ENCODE measurements at regions not wholly inside any gene's neighbourhood (a gene's known extent, or its start where the extent isn't known, plus 50 kb on each side); places are given as distances from the start of the nearest gene placed in this dataset.

GRCh38 chr3:171984883-171985282 lies 54.5 kb upstream of the FNDC3B start:
- Histone ChIP-seq H2AFZ (ENCODE audit: low read depth, low read length) (no peak overlapping the region), H3K4me2 (ENCODE audit: insufficient read depth, low read length) (no peak overlapping the region), H3K36me3 (ENCODE audit: insufficient read depth, low read length) (no peaks in the 10 kb centered on the region), H3K9me3 (ENCODE audit: insufficient read depth, low read length, severe bottlenecking) (no peaks in the 10 kb centered on the region), H4K20me1 (ENCODE audit: insufficient read depth, low read length) (no peaks in the 10 kb centered on the region), H3K27me3 (ENCODE audit: insufficient read depth, low read length, poor library complexity) (peaks cover 3% of the 10 kb centered on the region), H3K79me2 (ENCODE audit: insufficient read depth, low read length) (no peaks in the 10 kb centered on the region), H3K4me3 (ENCODE audit: low read depth in 1 of 2, low read length in 2 of 2) (no peak overlapping the region), H3K9ac (ENCODE audit: low read depth, low read length) (no peak overlapping the region), H3K27ac (ENCODE audit: low read length) (no peak overlapping the region), H3K4me1 (ENCODE audit: insufficient read depth, low read length) (no peaks in the 10 kb centered on the region)
- ATAC-seq (ENCODE audit: insufficient read depth, low read depth) (no peak), DNase-seq (no peak)
- TF ChIP-seq EZH2 (IDR thresholded peaks at IDR 0.05; ENCODE audit: borderline replicate concordance, low read depth, low read length, severe bottlenecking) (no peak), CTCF (IDR thresholded peaks at IDR 0.05; ENCODE audit: borderline replicate concordance, extremely low read depth, low read length, poor library complexity, severe bottlenecking) (no peak)

GRCh38 chr3:171986176-171986575 lies 53.2 kb upstream of the FNDC3B start:
- Histone ChIP-seq H3K27ac (ENCODE audit: low read length) (no peak overlapping the region), H3K9ac (ENCODE audit: low read depth, low read length) (no peak overlapping the region), H3K9me3 (ENCODE audit: insufficient read depth, low read length, severe bottlenecking) (no peaks in the 10 kb centered on the region), H3K36me3 (ENCODE audit: insufficient read depth, low read length) (no peaks in the 10 kb centered on the region), H2AFZ (ENCODE audit: low read depth, low read length) (no peak overlapping the region), H3K79me2 (ENCODE audit: insufficient read depth, low read length) (no peaks in the 10 kb centered on the region), H3K27me3 (ENCODE audit: insufficient read depth, low read length, poor library complexity) (peaks cover 3% of the 10 kb centered on the region), H3K4me3 (ENCODE audit: low read depth in 1 of 2, low read length in 2 of 2) (no peak overlapping the region), H3K4me2 (ENCODE audit: insufficient read depth, low read length) (no peak overlapping the region), H4K20me1 (ENCODE audit: insufficient read depth, low read length) (no peaks in the 10 kb centered on the region), H3K4me1 (ENCODE audit: insufficient read depth, low read length) (no peaks in the 10 kb centered on the region)
- no peak for ATAC-seq (ENCODE audit: insufficient read depth, low read depth)
- no peak for DNase-seq
- no peak for TF ChIP-seq CTCF (IDR thresholded peaks at IDR 0.05; ENCODE audit: borderline replicate concordance, extremely low read depth, low read length, poor library complexity, severe bottlenecking)

GRCh38 chr3:171986757-171987518 lies 52.4 kb upstream of the FNDC3B start:
- Histone ChIP-seq H3K27me3 (ENCODE audit: insufficient read depth, low read length, poor library complexity) (peaks cover 3% of the 10 kb centered on the region), H3K36me3 (ENCODE audit: insufficient read depth, low read length) (no peaks in the 10 kb centered on the region), H3K4me1 (ENCODE audit: insufficient read depth, low read length) (no peaks in the 10 kb centered on the region), H3K4me2 (ENCODE audit: insufficient read depth, low read length) (no peak overlapping the region), H3K27ac (ENCODE audit: low read length) (no peak overlapping the region), H3K79me2 (ENCODE audit: insufficient read depth, low read length) (no peaks in the 10 kb centered on the region), H3K9ac (ENCODE audit: low read depth, low read length) (no peak overlapping the region), H2AFZ (ENCODE audit: low read depth, low read length) (no peak overlapping the region), H3K4me3 (ENCODE audit: low read depth in 1 of 2, low read length in 2 of 2) (no peak overlapping the region), H4K20me1 (ENCODE audit: insufficient read depth, low read length) (no peaks in the 10 kb centered on the region), H3K9me3 (ENCODE audit: insufficient read depth, low read length, severe bottlenecking) (no peaks in the 10 kb centered on the region)
- ATAC-seq (ENCODE audit: insufficient read depth, low read depth) (no peak), DNase-seq (no peak)
- TF ChIP-seq CTCF (IDR thresholded peaks at IDR 0.05; ENCODE audit: borderline replicate concordance, extremely low read depth, low read length, poor library complexity, severe bottlenecking) (no peak), EZH2 (IDR thresholded peaks at IDR 0.05; ENCODE audit: borderline replicate concordance, low read depth, low read length, severe bottlenecking) (no peak)

Data from DND-41 (cell line).